Epithelial cell of esophagus (primary cell): ENCODE measurements at regions not wholly inside any gene's neighbourhood (a gene's known extent, or its start where the extent isn't known, plus 50 kb on each side); places are given as distances from the start of the nearest gene placed in this dataset.
"Not testable (repeated sequence)": the region's sequence is repeated elsewhere in the genome, so short reads cannot be mapped to it uniquely, and the experiment has no call there.

ENCODE experiments used
- DNase-seq: peaks from one replicate; pipeline ENCODE4 v3.0.0; 2010; ENCODE audit warnings: low read depth
- H3K4me3 ChIP-seq: 2 replicates; pipeline ENCODE4 v1.5.1; 2011; ENCODE audit warnings: mild to moderate bottlenecking, low read length, control low read depth
- CTCF ChIP-seq: IDR thresholded peaks from 2 replicates; pipeline ENCODE4 v1.5.1; 2011; ENCODE audit warnings: low read depth, mild to moderate bottlenecking, low read length, control low read depth, inconsistent platforms; ENCODE audit not compliant: insufficient read depth; ENCODE audit errors: missing control alignments

GRCh38 chr13:54402495-54402894 is 1373.9 kb downstream of the OLFM4 start:
- TF ChIP-seq CTCF = no peak
- no peak for DNase-seq
- H3K4me3 ChIP-seq = no peak overlapping the region

- TF ChIP-seq CTCF = no peak
- no peak for DNase-seq
- no peak overlapping the region for H3K4me3 ChIP-seq
Measured at GRCh38 chr13:54415753-54416366, 1387.2 kb downstream of the OLFM4 start.

GRCh38 chr13:54422946-54423345 is 1394.3 kb downstream of the OLFM4 start:
- not testable (repeated sequence) for DNase-seq, H3K4me3 ChIP-seq

GRCh38 chr13:54424344-54424743 is 1395.7 kb downstream of the OLFM4 start:
- H3K4me3 ChIP-seq = no peak overlapping the region
- no peak for DNase-seq
- TF ChIP-seq CTCF = no peak

GRCh38 chr13:54433493-54434206 is 1405.0 kb downstream of the OLFM4 start:
- H3K4me3 ChIP-seq = no peak overlapping the region
- TF ChIP-seq CTCF = no peak
- no peak for DNase-seq

- not testable (repeated sequence) for H3K4me3 ChIP-seq, DNase-seq
Measured at GRCh38 chr13:54440853-54441400, 1412.3 kb downstream of the OLFM4 start.

- no peak for TF ChIP-seq CTCF
- no peak overlapping the region for H3K4me3 ChIP-seq
- DNase-seq = no peak
Measured at GRCh38 chr13:54445453-54445852, 1416.8 kb downstream of the OLFM4 start.

GRCh38 chr13:54445865-54446264 is 1417.3 kb downstream of the OLFM4 start:
- DNase-seq = no peak
- TF ChIP-seq CTCF = no peak

More at GRCh38 chr13:54445865-54446264, 1417.3 kb downstream of the OLFM4 start:
- H3K4me3 ChIP-seq = no peak overlapping the region
